C4-2B (cell line): ENCODE measurements at regions not wholly inside any gene's neighbourhood (a gene's known extent, or its start where the extent isn't known, plus 50 kb on each side); places are given as distances from the start of the nearest gene placed in this dataset.
A peak's percentile ranks its signal among the peaks of the same experiment; 100 is the strongest.

Experiments
- CTCF ChIP-seq: fragments of 450-650 bp; conservative IDR thresholded peaks from 2 replicates; pipeline ENCODE4 v1.5.1; 2017; ENCODE audit warnings: mild to moderate bottlenecking
- ZFX ChIP-seq: fragments of 450-650 bp; IDR thresholded peaks from 2 replicates; pipeline ENCODE4 v1.6.1; 2017

- peak; percentile 92 for TF ChIP-seq CTCF
- TF ChIP-seq ZFX: no peak
Measured at GRCh38 chr16:48054881-48055601, 100.8 kb downstream of the ABCC12 start.
